HG02852 (cell line): ENCODE measurements at regions not wholly inside any gene's neighbourhood (a gene's known extent, or its start where the extent isn't known, plus 50 kb on each side); places are given as distances from the start of the nearest gene placed in this dataset.

Experiments
- ATAC-seq: cut with Tn5 transposase; IDR thresholded peaks from one replicate; pipeline ENCODE4 v1.9.1; 2021; ENCODE audit warnings: mild to moderate bottlenecking, moderate library complexity; ENCODE audit not compliant: unreplicated experiment

- peak; percentile 100 for ATAC-seq
Observed at GRCh38 chr4:123564758-123565346, 168.3 kb downstream of the SPRY1 start.

GRCh38 chr4:123568936-123569335 is 172.3 kb downstream of the SPRY1 start:
- ATAC-seq, result no peak

- no peak for ATAC-seq
Observed at GRCh38 chr4:123569541-123569940, 172.9 kb downstream of the SPRY1 start.

GRCh38 chr4:123573866-123574508 is 177.4 kb downstream of the SPRY1 start:
- no peak for ATAC-seq

GRCh38 chr4:123575291-123575690 is 178.7 kb downstream of the SPRY1 start:
- no peak for ATAC-seq

GRCh38 chr4:123577225-123577906 is 180.8 kb downstream of the SPRY1 start:
- ATAC-seq, result no peak

- no peak for ATAC-seq
Observed at GRCh38 chr4:123578276-123579029, 181.9 kb downstream of the SPRY1 start.

GRCh38 chr4:123579961-123580360 is 183.4 kb downstream of the SPRY1 start:
- no peak for ATAC-seq

GRCh38 chr4:123580981-123581664 is 184.5 kb downstream of the SPRY1 start:
- ATAC-seq, result no peak

GRCh38 chr4:123581802-123582201 is 185.2 kb downstream of the SPRY1 start:
- ATAC-seq, result no peak

- no peak for ATAC-seq
Observed at GRCh38 chr4:123583043-123583442, 186.4 kb downstream of the SPRY1 start.

- no peak for ATAC-seq
Observed at GRCh38 chr4:123585111-123585510, 188.5 kb downstream of the SPRY1 start.

- no peak for ATAC-seq
Observed at GRCh38 chr4:123587983-123588494, 191.4 kb downstream of the SPRY1 start.

- peak; percentile 81 for ATAC-seq
Observed at GRCh38 chr4:123588631-123589241, 192.1 kb downstream of the SPRY1 start.

- no peak for ATAC-seq
Observed at GRCh38 chr4:123589301-123589700, 192.7 kb downstream of the SPRY1 start.

GRCh38 chr4:123591875-123592274 is 195.3 kb downstream of the SPRY1 start:
- ATAC-seq, result no peak

GRCh38 chr4:123593655-123594054 is 197.1 kb downstream of the SPRY1 start:
- no peak for ATAC-seq

- no peak for ATAC-seq
Observed at GRCh38 chr4:123596805-123597204, 200.2 kb downstream of the SPRY1 start.

GRCh38 chr4:123597586-123597985 is 201.0 kb downstream of the SPRY1 start:
- no peak for ATAC-seq

- ATAC-seq, result no peak
Observed at GRCh38 chr4:123598331-123598730, 201.7 kb downstream of the SPRY1 start.
